Coronary artery (tissue), 2 donors: ENCODE measurements at regions not wholly inside any gene's neighbourhood (a gene's known extent, or its start where the extent isn't known, plus 50 kb on each side); places are given as distances from the start of the nearest gene placed in this dataset.
A peak's percentile ranks its signal among the peaks of the same experiment; 100 is the strongest.

ENCODE experiments used
- DNase-seq: peaks from one replicate; pipeline ENCODE4 v3.0.0-alpha.2; 2017; ENCODE audit warnings: low spot score
- H3K27ac ChIP-seq, 2 donors: fragments of 200-600 bp; sonication (generic); one replicate each; pipeline ENCODE4 v1.5.1; 2016 to 2019
- H3K4me3 ChIP-seq: fragments of 200-600 bp; sonication (generic); 2 replicates; pipeline ENCODE4 v1.5.1; 2016; ENCODE audit warnings: mild to moderate bottlenecking, moderate library complexity
- TF ChIP-seq, protein P1 (sequence below): fragments of 200-600 bp; sonication (generic); IDR thresholded peaks from one replicate; pipeline ENCODE4 v1.5.1; 2019; ENCODE audit warnings: antibody characterized with exemption

DNA sequence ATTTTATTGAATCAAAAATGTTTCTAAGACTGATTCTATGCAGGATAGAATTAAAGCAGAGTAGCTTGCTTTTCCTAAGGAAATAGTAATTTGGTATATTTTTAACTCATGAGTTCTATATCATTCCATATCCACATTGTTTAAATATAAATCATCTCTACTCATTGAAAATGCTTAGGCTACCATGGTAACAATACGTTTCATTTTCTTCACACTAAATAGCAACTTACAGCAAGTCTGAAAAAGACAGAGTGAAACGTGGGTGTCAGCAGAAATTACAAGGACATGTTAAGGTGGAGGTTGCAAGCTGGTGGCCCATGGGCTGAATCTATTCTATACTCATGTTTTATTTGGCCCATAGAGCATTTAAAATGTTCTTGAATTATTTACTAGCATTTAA is 487.9 kb downstream of the ARHGEF28 start:
- DNase-seq: no peak
- Histone ChIP-seq H3K4me3 (no peak overlapping the region), H3K27ac (no peak overlapping the region)
- TF ChIP-seq, protein P1, sequence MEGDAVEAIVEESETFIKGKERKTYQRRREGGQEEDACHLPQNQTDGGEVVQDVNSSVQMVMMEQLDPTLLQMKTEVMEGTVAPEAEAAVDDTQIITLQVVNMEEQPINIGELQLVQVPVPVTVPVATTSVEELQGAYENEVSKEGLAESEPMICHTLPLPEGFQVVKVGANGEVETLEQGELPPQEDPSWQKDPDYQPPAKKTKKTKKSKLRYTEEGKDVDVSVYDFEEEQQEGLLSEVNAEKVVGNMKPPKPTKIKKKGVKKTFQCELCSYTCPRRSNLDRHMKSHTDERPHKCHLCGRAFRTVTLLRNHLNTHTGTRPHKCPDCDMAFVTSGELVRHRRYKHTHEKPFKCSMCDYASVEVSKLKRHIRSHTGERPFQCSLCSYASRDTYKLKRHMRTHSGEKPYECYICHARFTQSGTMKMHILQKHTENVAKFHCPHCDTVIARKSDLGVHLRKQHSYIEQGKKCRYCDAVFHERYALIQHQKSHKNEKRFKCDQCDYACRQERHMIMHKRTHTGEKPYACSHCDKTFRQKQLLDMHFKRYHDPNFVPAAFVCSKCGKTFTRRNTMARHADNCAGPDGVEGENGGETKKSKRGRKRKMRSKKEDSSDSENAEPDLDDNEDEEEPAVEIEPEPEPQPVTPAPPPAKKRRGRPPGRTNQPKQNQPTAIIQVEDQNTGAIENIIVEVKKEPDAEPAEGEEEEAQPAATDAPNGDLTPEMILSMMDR: no peak

DNA sequence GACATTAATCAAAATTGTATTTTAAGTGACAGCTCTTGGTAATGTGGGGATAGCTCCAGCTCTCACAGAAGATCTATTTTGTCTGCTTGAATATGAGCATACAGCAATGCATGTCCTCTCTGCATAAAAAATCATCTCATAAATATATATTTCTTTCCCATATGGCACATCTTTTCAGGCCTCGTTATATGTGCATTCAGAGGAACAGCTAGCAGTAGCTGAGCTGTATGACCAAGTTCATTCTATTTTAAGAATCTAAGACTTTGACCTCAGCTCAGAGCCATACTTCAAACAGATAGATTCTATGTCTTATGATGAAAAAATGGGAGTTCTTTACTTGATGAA is 487.2 kb downstream of the ARHGEF28 start:
- DNase-seq: no peak
- TF ChIP-seq, protein P1: no peak
- no peak overlapping the region for H3K27ac ChIP-seq
- H3K4me3 ChIP-seq: no peak overlapping the region

DNA sequence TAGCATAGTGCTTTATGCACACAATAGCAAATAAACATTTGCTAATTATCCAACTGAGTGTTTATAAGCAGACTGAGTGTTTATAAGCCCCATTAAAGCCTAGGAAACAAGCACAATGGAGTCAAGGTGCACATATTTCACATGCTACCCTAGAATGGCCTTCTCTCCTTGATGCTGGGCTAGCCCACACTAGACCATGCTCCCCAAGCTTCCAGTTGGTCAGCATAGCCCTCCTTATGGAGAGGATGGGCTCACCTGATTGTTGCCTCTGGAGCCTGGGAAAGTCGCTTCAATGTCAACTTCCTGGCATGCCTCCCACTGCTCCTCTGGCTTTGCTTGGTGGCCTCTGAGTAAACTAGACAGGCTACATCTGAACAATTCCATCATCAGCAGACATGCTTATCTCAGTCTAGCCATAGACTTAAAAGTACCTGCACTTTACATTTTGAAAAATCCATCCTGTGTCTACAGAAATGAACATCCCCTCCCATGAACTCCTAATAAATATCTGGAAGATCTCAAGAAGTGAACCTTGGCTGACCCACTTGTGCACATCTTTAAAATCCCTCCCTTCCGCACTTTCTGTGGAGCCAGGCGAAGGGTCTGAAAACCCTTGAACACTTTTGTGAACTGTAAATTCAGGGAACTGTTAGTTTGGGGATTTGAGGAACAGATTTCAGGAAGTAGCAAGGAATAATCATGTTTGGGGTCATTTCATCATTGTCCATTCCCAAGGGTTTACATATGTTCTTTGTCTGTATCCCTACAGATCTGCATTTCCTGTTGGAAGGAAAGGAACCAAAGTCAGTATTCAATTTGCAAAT is 486.6 kb downstream of the ARHGEF28 start:
- TF ChIP-seq, protein P1: no peak
- no peak overlapping the region for H3K27ac ChIP-seq
- H3K4me3 ChIP-seq: no peak overlapping the region

DNA sequence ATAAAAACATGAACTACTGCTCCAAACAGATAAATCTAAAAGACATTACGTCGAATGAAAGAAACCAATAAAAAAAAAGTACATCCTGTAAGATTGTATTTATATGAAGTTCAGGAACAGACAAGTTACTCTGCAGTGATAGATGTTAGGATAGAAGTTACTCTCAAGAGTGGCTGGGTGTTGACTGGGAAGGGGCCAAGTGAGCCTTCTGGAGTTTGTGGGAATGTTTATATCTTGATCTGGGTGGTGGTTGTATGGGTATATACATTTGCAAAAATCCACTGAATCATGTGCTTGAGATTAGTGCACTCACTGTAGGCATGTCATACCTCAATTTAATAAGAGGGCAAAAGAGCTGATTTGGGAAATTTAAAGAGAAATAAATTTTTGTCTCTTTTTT is 485.8 kb downstream of the ARHGEF28 start:
- no peak overlapping the region for H3K27ac ChIP-seq
- no peak for DNase-seq
- TF ChIP-seq, protein P1: no peak
- no peak overlapping the region for H3K4me3 ChIP-seq

More for the DNA sequence above, 486.6 kb downstream of the ARHGEF28 start:
- no peak for DNase-seq

DNA sequence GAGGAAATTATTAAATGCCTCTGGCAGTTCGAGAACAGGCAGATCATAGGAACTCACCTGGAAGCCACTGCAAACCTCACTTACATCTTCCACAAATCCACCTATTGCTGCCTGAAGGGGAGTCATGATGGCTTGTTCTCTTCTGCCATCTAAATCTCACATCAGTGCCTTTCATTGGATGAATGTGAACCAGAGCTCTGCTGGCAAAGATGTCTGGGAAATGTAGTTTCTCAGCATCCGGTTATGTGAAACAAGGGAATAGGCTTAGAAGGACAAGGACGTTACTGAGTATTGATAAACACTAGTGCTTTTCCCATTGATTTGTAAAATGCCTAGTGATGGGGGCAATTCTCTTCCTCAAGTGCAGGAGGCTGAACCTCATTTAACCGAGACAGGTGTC is 483.3 kb downstream of the ARHGEF28 start:
- Histone ChIP-seq H3K4me3 (no peak overlapping the region), H3K27ac (no peak overlapping the region)
- DNase-seq: no peak
- TF ChIP-seq, protein P1: no peak

DNA sequence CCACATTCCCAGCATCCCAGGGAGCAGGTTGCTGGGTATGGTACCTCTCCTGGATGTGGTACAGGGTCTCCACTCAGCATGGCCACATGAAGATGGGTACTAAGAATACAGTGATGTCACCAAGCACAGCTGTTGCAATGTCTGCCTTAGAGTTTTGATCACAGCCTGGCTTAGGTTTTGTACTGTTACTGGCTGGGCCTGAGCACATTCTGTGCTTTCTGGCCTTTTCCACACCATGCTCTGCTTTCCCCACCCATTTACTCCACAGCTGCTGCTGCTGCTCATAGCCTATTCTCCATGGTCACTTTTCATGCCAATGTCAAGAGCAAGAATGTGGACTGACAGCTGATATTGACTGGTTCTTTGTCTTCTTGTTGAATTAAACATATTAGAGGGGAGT is 481.9 kb downstream of the ARHGEF28 start:
- peak overlapping the region in 1 of 2 donors; percentile 64 for H3K27ac ChIP-seq
- TF ChIP-seq, protein P1: no peak
- no peak for DNase-seq
- no peak overlapping the region for H3K4me3 ChIP-seq

DNA sequence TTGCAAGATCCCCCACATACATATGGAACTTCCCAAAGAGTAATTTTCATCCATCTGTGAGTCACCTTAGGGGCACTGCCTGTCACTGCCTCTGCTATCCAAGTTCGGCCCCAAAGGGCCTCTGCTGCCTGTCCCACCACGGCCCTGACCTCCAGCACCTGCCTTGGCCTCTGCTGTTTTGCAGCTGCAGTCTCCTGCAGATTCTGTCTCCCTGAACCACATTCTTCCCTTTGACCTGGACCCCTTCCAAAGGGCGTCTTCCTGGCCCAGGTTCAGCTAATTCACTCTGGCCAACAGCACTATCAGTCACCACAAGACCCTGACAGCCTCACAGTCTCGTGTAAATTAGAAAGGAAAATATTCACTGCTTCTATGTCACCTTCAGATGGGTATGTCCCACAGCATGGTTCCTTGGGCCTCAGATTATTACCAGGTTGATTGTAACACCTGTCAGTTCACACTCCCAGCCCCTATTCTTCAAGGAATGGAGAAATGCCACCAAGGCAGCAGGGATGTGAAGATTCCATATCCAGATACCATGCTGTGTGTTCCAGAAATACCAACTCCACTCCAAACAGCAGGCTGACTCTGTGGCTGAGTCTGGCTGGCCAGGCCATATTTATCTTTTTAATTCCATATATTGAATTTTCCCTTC is 479.3 kb downstream of the ARHGEF28 start:
- TF ChIP-seq, protein P1: no peak
- Histone ChIP-seq H3K4me3 (no peak overlapping the region), H3K27ac (no peak overlapping the region)
- no peak for DNase-seq
